NCI-H510A treated with DMSO at 0.1 percent for 48 hours (cell line): ENCODE measurements at regions not wholly inside any gene's neighbourhood (a gene's known extent, or its start where the extent isn't known, plus 50 kb on each side); places are given as distances from the start of the nearest gene placed in this dataset.

Experiments
- DNase-seq: peaks from one replicate; lab custom pipeline; 2025; lab: John Stamatoyannopoulos, UW

- no peak for DNase-seq
Observed at GRCh38 chr1:207971331-207972219, 60.6 kb upstream of the CD34 start.

GRCh38 chr1:207970329-207971233, 59.7 kb upstream of the CD34 start:
- no peak for DNase-seq

- no peak for DNase-seq
Observed at GRCh38 chr1:207969528-207969927, 58.6 kb upstream of the CD34 start.

- DNase-seq: no peak
Observed at GRCh38 chr1:207968521-207969009, 57.6 kb upstream of the CD34 start.

GRCh38 chr1:207967703-207968102, 56.8 kb upstream of the CD34 start:
- no peak for DNase-seq

- DNase-seq: no peak
Observed at GRCh38 chr1:207966521-207966920, 55.6 kb upstream of the CD34 start.

- DNase-seq: no peak
Observed at GRCh38 chr1:207965392-207966387, 54.8 kb upstream of the CD34 start.

GRCh38 chr1:207964195-207964966, 53.5 kb upstream of the CD34 start:
- no peak for DNase-seq

GRCh38 chr1:207963427-207964194, 52.7 kb upstream of the CD34 start:
- peak; percentile 88 for DNase-seq

GRCh38 chr1:207962716-207963426, 51.9 kb upstream of the CD34 start:
- peak; percentile 63 for DNase-seq
